HK-2 (cell line): ENCODE measurements at regions not wholly inside any gene's neighbourhood (a gene's known extent, or its start where the extent isn't known, plus 50 kb on each side); places are given as distances from the start of the nearest gene placed in this dataset.
"Not testable (repeated sequence)": the region's sequence is repeated elsewhere in the genome, so short reads cannot be mapped to it uniquely, and the experiment has no call there.

Experiments used
- DNase-seq: peaks from one replicate; pipeline ENCODE4 v3.0.0-alpha.2; 2018; ENCODE audit not compliant: unreplicated experiment

- not testable (repeated sequence) for DNase-seq
Measured at GRCh38 chr10:46095943-46096342, 49.9 kb upstream of the MSMB start.

- peak; percentile 21 for DNase-seq
Measured at GRCh38 chr10:46096446-46096845, 50.4 kb upstream of the MSMB start.

- no peak for DNase-seq
Measured at GRCh38 chr10:46096909-46097575, 51.0 kb upstream of the MSMB start.

GRCh38 chr10:46097576-46098317, 51.7 kb upstream of the MSMB start:
- DNase-seq, result no peak

GRCh38 chr10:46098386-46098785, 52.3 kb upstream of the MSMB start:
- no peak for DNase-seq

GRCh38 chr10:46098925-46099324, 52.9 kb upstream of the MSMB start:
- not testable (repeated sequence) for DNase-seq

- no peak for DNase-seq
Measured at GRCh38 chr10:46104071-46104585, 58.1 kb upstream of the MSMB start.

- DNase-seq, result not testable (repeated sequence)
Measured at GRCh38 chr10:46105416-46105815, 59.3 kb upstream of the MSMB start.

GRCh38 chr10:46105856-46106409, 59.9 kb upstream of the MSMB start:
- DNase-seq, result not testable (repeated sequence)

GRCh38 chr10:46106410-46107255, 60.6 kb upstream of the MSMB start:
- peak; percentile 63 for DNase-seq

- not testable (repeated sequence) for DNase-seq
Measured at GRCh38 chr10:46108158-46108499, 62.1 kb upstream of the MSMB start.

GRCh38 chr10:46154271-46154670, 108.2 kb upstream of the MSMB start:
- not testable (repeated sequence) for DNase-seq

GRCh38 chr10:46154683-46155082, 108.6 kb upstream of the MSMB start:
- DNase-seq, result not testable (repeated sequence)

GRCh38 chr10:46156866-46157265, 110.8 kb upstream of the MSMB start:
- not testable (repeated sequence) for DNase-seq

GRCh38 chr10:46169736-46170135, 117.1 kb upstream of the ANTXRL start:
- no peak for DNase-seq

GRCh38 chr10:46170789-46171188, 116.0 kb upstream of the ANTXRL start:
- no peak for DNase-seq

- DNase-seq, result no peak
Measured at GRCh38 chr10:46171661-46172060, 115.1 kb upstream of the ANTXRL start.

GRCh38 chr10:46175296-46175695, 111.5 kb upstream of the ANTXRL start:
- DNase-seq, result no peak

GRCh38 chr10:46175831-46176230, 111.0 kb upstream of the ANTXRL start:
- no peak for DNase-seq

- DNase-seq, result not testable (repeated sequence)
Measured at GRCh38 chr10:46187431-46187830, 99.4 kb upstream of the ANTXRL start.

GRCh38 chr10:46197050-46197449, 89.7 kb upstream of the ANTXRL start:
- no peak for DNase-seq

GRCh38 chr10:46198516-46198915, 88.3 kb upstream of the ANTXRL start:
- DNase-seq, result no peak
